ENCODE measurements at regions not wholly inside any gene's neighbourhood (a gene's known extent, or its start where the extent isn't known, plus 50 kb on each side); places are given as distances from the start of the nearest gene placed in this dataset.

- no peak for DNase-seq (ENCODE audit: insufficient read length, low spot score)
- no peak for FAIRE-seq
Observed at GRCh38 chr1:83606416-83606955, 392.4 kb downstream of the TTLL7 start.

GRCh38 chr1:83596331-83596730 lies 402.6 kb downstream of the TTLL7 start:
- DNase-seq (ENCODE audit: insufficient read length, low spot score) = no peak
- no peak for FAIRE-seq

DNA sequence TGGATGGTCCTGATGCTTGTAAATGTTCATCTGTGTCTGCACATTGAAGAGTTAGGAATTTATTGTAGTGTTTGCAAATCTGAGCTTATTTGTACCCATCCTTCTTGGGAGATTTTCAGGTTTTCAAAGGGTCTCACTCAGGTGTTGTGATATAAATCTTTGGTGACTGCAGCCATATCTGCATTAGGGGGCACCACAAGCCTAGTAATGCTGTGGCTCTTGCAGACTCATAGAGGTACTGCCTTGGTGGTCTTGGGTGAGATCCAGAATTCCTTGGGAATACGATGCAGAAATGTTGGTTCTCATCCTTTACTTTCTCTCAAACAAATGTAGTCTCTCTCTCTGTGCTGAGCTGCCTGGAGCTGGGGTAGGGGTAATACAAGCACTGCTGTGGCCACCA lies 405.9 kb downstream of the TTLL7 start:
- DNase-seq (ENCODE audit: insufficient read length, low spot score) (no peak), FAIRE-seq (no peak)

GRCh38 chr1:83588140-83588539 lies 410.8 kb downstream of the TTLL7 start:
- DNase-seq (ENCODE audit: insufficient read length, low spot score) (no peak), FAIRE-seq (no peak)

- DNase-seq (ENCODE audit: insufficient read length, low spot score) (no peak), FAIRE-seq (no peak)
Observed at GRCh38 chr1:83583351-83584014, 415.4 kb downstream of the TTLL7 start.

DNA sequence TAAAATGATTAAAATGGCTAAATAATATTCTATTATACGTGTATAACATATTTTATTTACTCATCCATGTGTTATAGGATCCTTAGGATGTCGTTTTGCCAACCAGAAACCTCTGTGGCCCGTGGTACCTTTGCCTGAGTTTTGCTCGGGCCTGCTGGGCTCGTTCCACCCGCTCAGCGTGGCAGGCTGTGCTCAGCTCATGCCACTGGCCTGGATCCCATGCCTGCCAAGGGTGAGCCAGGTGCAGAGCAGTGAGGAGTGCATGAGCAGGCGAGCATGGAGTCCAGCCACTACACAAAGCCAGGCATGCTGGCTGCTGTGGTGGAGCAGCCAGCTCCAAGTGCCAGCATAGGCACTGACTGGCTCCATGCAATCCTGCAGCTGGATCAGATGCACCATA lies 417.2 kb downstream of the TTLL7 start:
- FAIRE-seq (no peak), DNase-seq (ENCODE audit: insufficient read length, low spot score) (no peak)

DNA sequence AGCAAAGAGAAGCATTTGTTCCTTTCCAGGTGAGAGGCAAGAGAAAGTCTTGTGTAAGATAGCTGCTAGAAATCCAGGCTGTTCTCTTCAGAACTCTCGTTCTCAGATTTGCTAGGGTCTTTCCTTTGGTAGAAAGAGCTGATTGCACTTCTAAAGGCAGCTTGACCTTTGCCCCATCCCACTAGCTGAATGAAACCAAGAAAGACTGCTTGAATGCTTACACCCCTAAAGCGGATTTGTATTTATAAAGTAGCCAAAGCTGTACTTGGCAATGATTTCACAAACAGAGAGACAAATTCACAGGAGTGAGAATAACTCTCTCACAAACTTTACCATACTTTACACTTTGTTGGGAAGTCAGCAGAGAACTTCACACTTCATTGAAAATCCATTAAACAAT lies 424.1 kb downstream of the TTLL7 start:
- no peak for FAIRE-seq

DNA sequence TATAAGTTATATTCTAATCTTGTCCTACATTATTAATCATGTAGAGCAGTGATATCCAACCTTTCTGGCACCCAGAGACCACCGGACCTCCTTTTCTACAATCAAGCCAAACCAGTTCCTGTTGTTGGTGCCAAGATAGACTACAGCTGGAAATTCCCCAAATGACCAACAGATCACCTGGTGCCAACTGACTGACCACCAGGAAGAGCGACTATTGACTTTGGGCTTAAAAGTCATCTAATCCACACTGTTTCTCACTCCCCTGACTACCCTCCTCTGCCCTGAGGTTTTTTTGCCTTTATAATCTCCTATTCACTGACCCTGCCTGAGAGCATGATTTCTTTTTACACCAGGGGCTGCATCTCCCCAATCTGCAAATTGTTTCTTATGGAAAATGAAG lies 425.2 kb downstream of the TTLL7 start:
- FAIRE-seq (no peak), DNase-seq (ENCODE audit: insufficient read length, low spot score) (no peak)

More for the DNA sequence above, 424.1 kb downstream of the TTLL7 start:
- no peak for DNase-seq (ENCODE audit: insufficient read length, low spot score)

GRCh38 chr1:83571536-83571935 lies 427.4 kb downstream of the TTLL7 start:
- FAIRE-seq = no peak
- DNase-seq (ENCODE audit: insufficient read length, low spot score) = no peak

- DNase-seq (ENCODE audit: insufficient read length, low spot score) = no peak
- no peak for FAIRE-seq
Observed at GRCh38 chr1:83561346-83561745, 437.6 kb downstream of the TTLL7 start.

DNA sequence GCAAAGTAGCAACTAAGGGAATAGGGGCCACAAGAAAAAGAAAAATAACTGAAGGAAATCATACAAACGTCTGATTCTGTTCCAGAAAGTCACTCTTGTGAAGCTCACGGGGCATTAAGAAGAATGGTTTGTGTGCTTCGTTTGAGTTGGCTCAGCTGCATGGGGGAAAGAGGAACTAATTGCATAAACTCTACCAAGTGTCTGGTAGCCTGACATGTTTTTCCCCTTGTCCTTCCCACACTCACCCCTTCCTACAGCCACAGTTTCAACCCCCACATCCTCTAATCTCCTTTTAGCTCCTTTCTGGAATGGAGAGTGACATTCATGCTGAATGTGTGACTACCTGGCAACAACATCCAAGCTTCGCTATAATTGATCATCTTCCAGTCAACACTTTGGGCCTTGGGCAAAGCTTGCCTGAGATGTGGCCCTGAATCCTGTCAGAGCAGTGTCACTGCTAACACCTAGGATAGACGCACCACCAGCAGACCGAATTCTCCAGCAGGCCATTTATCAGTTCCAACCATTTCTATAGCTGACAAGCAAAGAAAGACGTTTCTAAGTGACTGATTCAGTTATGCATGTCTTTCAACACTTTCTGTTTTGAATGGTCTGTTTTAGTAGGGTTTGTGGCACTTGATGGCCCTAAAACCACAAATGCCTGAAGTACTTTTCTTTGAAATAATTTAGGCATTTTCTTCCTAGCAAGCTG lies 439.6 kb downstream of the TTLL7 start:
- FAIRE-seq = no peak
- DNase-seq (ENCODE audit: insufficient read length, low spot score) = no peak

DNA sequence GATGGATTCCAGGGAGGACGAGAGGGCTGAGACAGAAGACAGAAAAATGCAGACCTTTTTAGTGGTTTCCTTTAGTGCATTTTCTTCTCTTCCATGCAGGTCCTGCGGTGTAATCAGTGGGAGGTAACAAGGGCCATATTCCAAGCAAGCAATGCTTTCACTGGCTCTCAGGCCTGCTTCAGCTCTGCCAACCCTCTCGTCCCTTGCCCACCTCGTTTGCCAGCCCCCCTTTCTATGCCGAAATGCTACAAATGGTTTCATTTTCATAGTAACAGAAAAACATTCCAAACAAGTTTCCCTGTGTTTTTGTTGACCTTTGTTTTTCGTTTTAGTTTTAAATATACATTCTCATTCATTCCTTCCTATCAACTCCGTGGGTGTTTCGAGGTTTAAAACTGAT lies 443.1 kb downstream of the TTLL7 start:
- FAIRE-seq = no peak
- DNase-seq (ENCODE audit: insufficient read length, low spot score) = no peak

GRCh38 chr1:83554174-83554573 lies 444.8 kb downstream of the TTLL7 start:
- no peak for DNase-seq (ENCODE audit: insufficient read length, low spot score)
- no peak for FAIRE-seq

DNA sequence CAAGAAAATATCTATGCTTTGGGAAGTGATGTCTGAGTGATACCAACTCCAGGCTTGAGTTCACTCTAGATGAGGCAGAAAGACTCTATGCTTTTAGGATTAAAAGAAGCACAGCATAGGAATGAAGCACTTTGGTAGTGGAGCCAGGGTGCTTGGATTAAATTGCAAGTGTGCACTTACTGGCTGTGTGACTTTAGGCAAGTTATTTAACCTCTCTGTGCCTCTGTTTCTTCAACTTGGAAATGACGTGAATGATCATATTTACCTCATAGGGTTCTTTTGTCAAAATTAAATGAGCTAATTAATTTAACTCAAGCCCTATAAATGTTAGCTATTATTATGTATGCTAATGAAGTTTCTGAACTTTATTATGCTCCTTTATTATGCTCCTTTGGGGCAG lies 446.1 kb downstream of the TTLL7 start:
- no peak for FAIRE-seq

GRCh38 chr1:83548311-83548710 lies 450.6 kb downstream of the TTLL7 start:
- DNase-seq (ENCODE audit: insufficient read length, low spot score) = no peak
- no peak for FAIRE-seq

More for the DNA sequence above, 446.1 kb downstream of the TTLL7 start:
- no peak for DNase-seq (ENCODE audit: insufficient read length, low spot score)

DNA sequence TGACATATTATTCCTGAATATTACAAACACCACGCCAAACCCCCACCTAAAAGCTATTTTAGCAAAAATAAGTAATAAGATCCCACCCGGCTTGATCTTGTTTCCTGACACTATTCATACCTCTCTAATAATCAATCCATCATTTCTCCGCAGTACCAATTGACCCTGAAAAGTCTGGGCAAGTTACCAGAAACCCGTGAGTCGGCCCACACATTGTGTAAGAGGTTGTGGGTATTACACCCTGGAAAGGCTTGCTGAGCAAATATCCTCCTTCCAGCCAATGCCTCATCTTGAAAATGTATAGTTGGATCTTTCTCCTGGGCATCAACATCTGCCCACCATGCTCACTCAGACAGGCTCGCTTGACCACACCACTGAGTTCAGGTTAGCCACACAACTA lies 451.0 kb downstream of the TTLL7 start:
- FAIRE-seq = no peak
- no peak for DNase-seq (ENCODE audit: insufficient read length, low spot score)

GRCh38 chr1:83546874-83547273 lies 452.1 kb downstream of the TTLL7 start:
- FAIRE-seq (no peak), DNase-seq (ENCODE audit: insufficient read length, low spot score) (no peak)

DNA sequence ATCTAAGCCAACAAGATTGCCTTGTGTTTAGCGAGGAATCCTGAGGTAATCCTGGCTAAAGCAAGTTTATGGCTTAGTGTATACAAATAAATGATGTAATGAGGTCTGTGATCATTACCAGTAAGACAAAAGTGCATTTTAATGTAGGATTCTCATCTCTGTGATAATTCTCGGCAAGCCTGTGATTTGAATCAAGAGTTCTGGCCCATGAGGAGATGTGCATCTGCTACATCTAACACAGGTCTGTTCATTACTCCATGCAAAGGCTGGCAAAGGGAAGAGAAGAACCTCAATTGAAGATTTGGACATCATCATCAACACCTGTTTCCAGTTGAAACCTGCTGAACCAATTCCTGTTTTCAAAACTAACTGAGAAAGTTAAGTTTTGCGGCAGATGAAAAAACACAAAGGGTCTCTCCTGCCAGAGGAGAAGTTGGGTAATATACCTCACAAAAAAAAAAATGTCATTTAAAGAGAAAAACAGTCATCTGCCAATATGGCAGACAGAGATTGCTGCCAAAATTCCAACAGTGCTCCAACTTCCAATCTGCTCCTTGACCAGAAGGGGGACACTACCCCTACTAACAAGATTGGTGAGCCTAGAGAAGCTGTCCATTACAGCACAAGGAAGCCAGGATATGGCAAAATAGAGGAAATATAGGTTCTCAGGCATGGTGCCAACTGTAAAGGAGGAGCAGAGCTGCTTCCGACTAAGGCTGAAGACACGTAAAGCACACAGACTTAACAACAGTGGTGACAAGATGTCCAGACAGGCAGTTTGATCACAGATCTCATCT lies 453.7 kb downstream of the TTLL7 start:
- no peak for DNase-seq (ENCODE audit: insufficient read length, low spot score)
- no peak for FAIRE-seq

DNA sequence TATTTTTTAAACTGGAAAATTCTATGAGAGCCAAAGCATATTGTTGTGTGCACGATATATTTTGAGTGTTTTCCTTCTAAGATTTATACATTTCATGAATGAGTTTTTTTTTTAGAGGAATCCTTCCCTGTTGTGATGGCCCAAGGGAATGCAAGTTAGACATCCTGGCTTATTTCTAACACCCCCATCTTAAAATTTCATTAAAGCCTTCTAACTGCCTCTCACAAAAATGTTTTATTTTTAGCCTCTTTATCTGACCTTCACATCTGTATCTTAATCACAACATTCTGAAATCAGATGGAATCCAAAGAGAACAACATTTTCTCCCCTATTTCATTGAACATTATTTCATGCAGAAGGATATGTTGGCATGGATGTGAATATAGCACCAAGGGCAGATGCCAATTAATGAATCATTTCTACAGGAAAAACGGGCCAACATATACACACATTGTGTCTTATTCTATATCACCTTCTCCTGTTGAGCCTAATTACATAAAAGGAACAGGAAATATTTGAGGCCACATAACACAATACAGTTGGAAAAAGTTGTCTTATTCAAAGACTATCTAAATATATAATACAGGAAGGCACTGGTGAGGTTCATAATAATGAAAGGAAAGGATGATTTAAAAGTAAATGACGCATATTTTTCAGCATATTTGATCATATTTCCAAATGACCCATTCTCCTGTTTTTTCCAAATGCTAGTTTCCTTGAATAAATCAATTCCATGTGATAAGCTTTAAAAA lies 455.5 kb downstream of the TTLL7 start:
- no peak for DNase-seq (ENCODE audit: insufficient read length, low spot score)
- FAIRE-seq = no peak

- DNase-seq (ENCODE audit: insufficient read length, low spot score) (no peak), FAIRE-seq (no peak)
Observed at GRCh38 chr1:83531521-83532309, 467.2 kb downstream of the TTLL7 start.

Measured in GM19239 (cell line).